Naive thymus-derived CD8-positive, alpha-beta T cell (primary cell): ENCODE measurements at regions not wholly inside any gene's neighbourhood (a gene's known extent, or its start where the extent isn't known, plus 50 kb on each side); places are given as distances from the start of the nearest gene placed in this dataset.
"Not testable (repeated sequence)": the region's sequence is repeated elsewhere in the genome, so short reads cannot be mapped to it uniquely, and the experiment has no call there.

Experiments
- ATAC-seq, 2 donors: fragments of 150-1000 bp; cut with Tn5 transposase in 1 of 2; sonication (Bioruptor Pico), chemical (Tn5 transposase) in 1 of 2; 1 replicate in 1 of 2; 2 replicates in 1 of 2; pipeline ENCODE4 v1.10.0; 2021; ENCODE audit warnings: mild to moderate bottlenecking in 2 of 2, moderate library complexity in 2 of 2
- POLR2A ChIA-PET: fragments of 350-600 bp; sonication (Branson Sonifier 250); formaldehyde crosslinking; loops from one replicate; lab custom pipeline; 2021; ENCODE audit warnings: antibody characterized with exemption; lab: Charles Lee
- DNase-seq, 10 donors: peaks; one replicate each; pipeline versions ENCODE4 v3.0.0 to v3.0.0-alpha.2; 2020 to 2022
- H3K27ac Mint-ChIP-seq, 10 donors: one replicate each; pipeline ENCODE4 v1.8.0; 2020 to 2022; ENCODE audit warnings: mild to moderate bottlenecking in 10 of 10, mixed read lengths in 10 of 10, moderate library complexity in 4 of 10, inconsistent platforms in 1 of 10
- H3K27me3 Mint-ChIP-seq, 5 donors: one replicate each; pipeline ENCODE4 v1.8.0; 2021 to 2022; ENCODE audit warnings: mixed read lengths in 5 of 5
- H3K36me3 Mint-ChIP-seq, 3 donors: one replicate each; pipeline ENCODE4 v1.8.0; 2020 to 2022; ENCODE audit warnings: mixed read lengths in 3 of 3, mild to moderate bottlenecking in 2 of 3, inconsistent platforms in 1 of 3
- H3K4me1 Mint-ChIP-seq, 4 donors: one replicate each; pipeline ENCODE4 v1.8.0; 2021 to 2022; ENCODE audit warnings: mixed read lengths in 4 of 4
- H3K4me3 Mint-ChIP-seq, 10 donors: one replicate each; pipeline ENCODE4 v1.8.0; 2020 to 2022; ENCODE audit warnings: mild to moderate bottlenecking in 10 of 10, mixed read lengths in 10 of 10, moderate library complexity in 6 of 10, inconsistent platforms in 1 of 10
- H3K9me3 Mint-ChIP-seq, 9 donors: one replicate each; pipeline ENCODE4 v1.8.0; 2020 to 2022; ENCODE audit warnings: mixed read lengths in 9 of 9, mild to moderate bottlenecking in 3 of 9, inconsistent platforms in 1 of 9, moderate library complexity in 1 of 9

DNA sequence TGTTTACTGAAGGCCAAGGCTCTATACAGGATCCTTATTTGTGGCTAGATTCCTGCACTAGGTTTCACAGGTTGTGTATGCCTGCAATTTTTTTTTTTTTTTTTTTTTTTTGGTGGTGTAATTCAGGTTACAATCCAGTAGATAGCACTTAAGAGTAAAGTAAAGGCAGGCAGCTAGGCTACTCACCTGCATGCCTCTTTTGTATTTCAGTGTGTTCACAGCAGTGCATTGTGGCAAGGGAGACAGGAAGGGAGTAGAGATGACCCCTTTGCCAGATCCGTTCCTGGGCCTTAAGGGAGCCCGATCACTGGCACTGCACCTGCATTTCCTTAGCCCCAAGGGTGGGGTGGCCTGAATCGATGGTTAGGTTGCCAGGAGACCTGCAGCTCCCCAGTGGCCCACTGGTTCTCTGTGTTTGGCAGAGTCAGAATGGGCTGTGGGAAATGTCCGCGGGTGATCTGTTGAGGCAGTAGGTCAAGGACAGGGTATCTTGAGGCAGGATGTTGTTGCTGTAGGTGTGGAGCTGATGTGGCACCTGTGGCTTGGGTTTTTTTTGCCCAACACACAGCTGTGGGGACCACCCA is 374.9 kb upstream of the AADAT start:
- DNase-seq (no peak), ATAC-seq (no peak)
- Mint-ChIP-seq H3K9me3 (peaks cover 0 to 14% (median 4%) of the 10 kb centered on the region in 9 donors), H3K4me3 (no peak overlapping the region), H3K4me1 (no peaks in the 10 kb centered on the region), H3K27ac (no peak overlapping the region), H3K27me3 (no peaks in the 10 kb centered on the region), H3K36me3 (no peaks in the 10 kb centered on the region)
- POLR2A ChIA-PET = no interaction called here

GRCh38 chr4:170446782-170447181 is 357.0 kb upstream of the AADAT start:
- no peaks in the 10 kb centered on the region for H3K27me3 Mint-ChIP-seq
- H3K4me3 Mint-ChIP-seq = no peak overlapping the region
- H3K36me3 Mint-ChIP-seq = no peaks in the 10 kb centered on the region
- ATAC-seq (no peak), DNase-seq (no peak)
- H3K27ac Mint-ChIP-seq = no peak overlapping the region
- POLR2A ChIA-PET = no interaction called here
- no peaks in the 10 kb centered on the region for H3K4me1 Mint-ChIP-seq
- peaks cover 0 to 8% (median 1%) of the 10 kb centered on the region in 9 donors for H3K9me3 Mint-ChIP-seq

DNA sequence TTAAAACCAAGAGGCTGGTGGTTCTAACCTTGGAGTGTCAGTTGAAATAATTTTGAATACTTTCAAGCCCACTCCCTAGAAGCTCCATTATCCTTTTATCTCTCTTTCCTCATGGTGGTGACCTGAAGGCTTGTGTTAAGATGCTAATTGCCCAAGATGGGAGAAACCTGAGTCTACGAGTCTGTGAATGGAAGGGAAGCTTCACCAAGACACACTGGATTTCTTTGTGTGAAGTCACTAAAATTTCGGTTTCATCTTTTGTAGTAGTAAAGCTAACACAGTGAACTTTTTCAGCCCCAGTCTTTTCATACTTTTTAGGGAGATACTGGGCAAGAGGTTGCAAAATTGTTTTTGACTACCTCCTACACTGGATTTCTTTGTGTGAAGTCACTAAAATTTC is 351.4 kb upstream of the AADAT start:
- POLR2A ChIA-PET, H3K4me1 Mint-ChIP-seq, H3K36me3 Mint-ChIP-seq, H3K27ac Mint-ChIP-seq, DNase-seq, H3K27me3 Mint-ChIP-seq, H3K4me3 Mint-ChIP-seq, ATAC-seq: not testable (repeated sequence)
- H3K9me3 Mint-ChIP-seq = peaks cover 0 to 16% (median 6%) of the 10 kb centered on the region in 9 donors

GRCh38 chr4:170428929-170429328 is 339.2 kb upstream of the AADAT start:
- ATAC-seq = no peak
- POLR2A ChIA-PET = no interaction called here
- peaks cover 0 to 14% (median 0%) of the 10 kb centered on the region in 9 donors for H3K9me3 Mint-ChIP-seq
- H3K27ac Mint-ChIP-seq = no peak overlapping the region
- H3K4me1 Mint-ChIP-seq = no peaks in the 10 kb centered on the region
- H3K36me3 Mint-ChIP-seq = no peaks in the 10 kb centered on the region
- no peak for DNase-seq
- H3K4me3 Mint-ChIP-seq = no peak overlapping the region
- H3K27me3 Mint-ChIP-seq = no peaks in the 10 kb centered on the region

DNA sequence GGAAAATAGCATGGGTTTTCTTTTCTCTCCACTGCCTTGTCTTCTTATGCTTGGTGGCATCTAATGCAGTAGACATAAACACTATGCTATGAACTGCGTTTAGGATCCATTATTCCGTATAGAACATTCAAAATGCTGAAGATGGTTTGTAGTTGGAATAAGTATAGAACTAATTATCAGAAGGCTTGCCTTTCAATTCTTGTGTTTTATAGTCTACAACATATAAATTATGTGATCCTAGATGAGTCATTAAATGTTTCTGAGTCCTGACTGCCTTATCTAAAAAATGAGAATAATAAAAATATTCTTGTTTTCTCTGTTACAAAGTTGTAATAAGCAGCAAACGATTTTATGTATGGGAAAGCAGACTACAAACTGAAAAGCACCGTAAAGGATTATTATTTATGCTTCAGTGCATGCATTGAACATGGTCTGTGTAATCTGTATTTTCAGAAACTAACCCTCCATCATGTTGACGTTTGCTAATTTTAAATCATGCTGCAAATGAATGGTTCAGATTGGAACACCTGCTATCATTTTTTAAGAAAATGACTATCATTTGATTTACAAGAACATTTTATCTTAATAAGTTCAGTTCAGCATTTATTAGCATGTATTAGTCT is 335.9 kb upstream of the AADAT start:
- ATAC-seq (no peak), DNase-seq (no peak)
- peaks cover 0 to 8% (median 0%) of the 10 kb centered on the region in 9 donors for H3K9me3 Mint-ChIP-seq
- no peak overlapping the region for H3K4me3 Mint-ChIP-seq
- H3K27me3 Mint-ChIP-seq = no peaks in the 10 kb centered on the region
- no peaks in the 10 kb centered on the region for H3K4me1 Mint-ChIP-seq
- POLR2A ChIA-PET = no interaction called here
- no peak overlapping the region for H3K27ac Mint-ChIP-seq
- H3K36me3 Mint-ChIP-seq = no peaks in the 10 kb centered on the region

DNA sequence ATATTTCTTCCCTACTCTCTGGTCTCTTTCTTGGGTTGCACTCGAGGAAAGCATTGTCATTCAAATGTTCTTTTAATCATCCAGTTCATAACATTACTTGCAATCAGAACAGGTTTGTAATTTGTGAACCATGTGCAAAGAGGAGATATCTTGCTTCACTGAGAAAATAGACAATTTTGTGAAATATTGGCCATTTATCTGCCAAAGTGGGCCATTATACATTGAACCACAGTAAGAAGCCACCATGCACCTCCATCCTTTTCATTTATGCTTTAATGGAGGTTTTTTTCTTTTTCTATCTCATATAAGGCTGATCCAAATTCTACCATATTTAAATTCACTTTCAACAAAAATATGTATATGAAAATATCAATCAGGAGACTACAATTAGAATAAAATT is 335.3 kb upstream of the AADAT start:
- Mint-ChIP-seq H3K4me3 (no peak overlapping the region), H3K27me3 (no peaks in the 10 kb centered on the region), H3K4me1 (no peaks in the 10 kb centered on the region), H3K9me3 (peaks cover 0 to 7% (median 0%) of the 10 kb centered on the region in 9 donors), H3K27ac (no peak overlapping the region), H3K36me3 (no peaks in the 10 kb centered on the region)
- no peak for DNase-seq
- POLR2A ChIA-PET = no interaction called here
- no peak for ATAC-seq

DNA sequence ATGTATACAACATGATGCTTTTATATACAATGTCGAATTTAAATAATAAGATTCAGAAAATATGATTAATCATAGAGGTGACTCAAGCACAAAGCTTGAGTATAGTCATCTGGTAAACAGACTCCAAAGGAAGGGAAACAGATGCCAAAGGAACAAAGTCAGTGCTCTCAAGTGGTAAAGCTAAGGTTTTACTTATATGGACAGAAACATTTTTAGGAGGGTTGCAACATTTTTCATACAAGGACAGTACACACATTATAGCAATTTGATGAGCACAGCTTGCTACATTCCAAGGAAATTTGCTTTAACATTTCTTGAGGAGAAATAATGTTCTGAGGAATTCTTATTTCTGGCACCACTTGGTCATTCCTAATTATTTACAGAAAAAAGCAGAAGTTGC is 333.4 kb upstream of the AADAT start:
- ATAC-seq = no peak
- Mint-ChIP-seq H3K36me3 (no peaks in the 10 kb centered on the region), H3K27ac (no peak overlapping the region), H3K9me3 (peaks cover 0 to 11% (median 0%) of the 10 kb centered on the region in 9 donors), H3K27me3 (no peaks in the 10 kb centered on the region), H3K4me3 (no peak overlapping the region), H3K4me1 (no peaks in the 10 kb centered on the region)
- POLR2A ChIA-PET = no interaction called here
- DNase-seq = no peak

DNA sequence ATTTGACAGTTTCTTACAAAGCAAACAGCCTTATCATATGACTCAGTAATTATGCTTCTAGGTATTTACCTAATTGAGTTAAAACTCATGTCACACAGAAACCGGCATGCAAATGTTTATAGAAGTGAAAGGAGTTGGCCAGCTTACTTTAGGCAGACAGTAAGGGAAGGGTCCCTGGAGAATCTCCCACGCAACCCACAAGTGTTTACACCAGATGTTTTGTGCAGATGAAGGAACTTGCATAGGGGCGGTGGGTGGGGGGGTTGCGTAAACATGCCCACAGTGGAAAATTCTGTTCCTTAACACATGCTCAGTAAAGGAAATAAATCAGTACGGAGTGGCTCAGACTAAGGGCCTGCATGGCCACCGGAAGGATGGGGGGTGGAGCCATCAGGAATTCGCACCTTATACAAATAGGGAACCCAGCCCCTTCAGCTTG is 330.5 kb upstream of the AADAT start:
- H3K36me3 Mint-ChIP-seq = no peaks in the 10 kb centered on the region
- H3K27ac Mint-ChIP-seq = no peak overlapping the region
- ATAC-seq = no peak
- no peaks in the 10 kb centered on the region for H3K27me3 Mint-ChIP-seq
- peaks cover 0 to 11% (median 2%) of the 10 kb centered on the region in 9 donors for H3K9me3 Mint-ChIP-seq
- POLR2A ChIA-PET = no interaction called here
- no peak for DNase-seq
- H3K4me1 Mint-ChIP-seq = no peaks in the 10 kb centered on the region
- H3K4me3 Mint-ChIP-seq = no peak overlapping the region

GRCh38 chr4:170414961-170415360 is 325.2 kb upstream of the AADAT start:
- H3K36me3 Mint-ChIP-seq = peaks cover 0 to 4% (median 0%) of the 10 kb centered on the region in 3 donors
- no peaks in the 10 kb centered on the region for H3K4me1 Mint-ChIP-seq
- DNase-seq (no peak), ATAC-seq (no peak)
- H3K4me3 Mint-ChIP-seq = no peak overlapping the region
- H3K27me3 Mint-ChIP-seq = peaks cover 0 to 2% (median 0%) of the 10 kb centered on the region in 5 donors
- no peak overlapping the region for H3K27ac Mint-ChIP-seq
- POLR2A ChIA-PET = no interaction called here
- peaks cover 0 to 15% (median 6%) of the 10 kb centered on the region in 9 donors for H3K9me3 Mint-ChIP-seq

DNA sequence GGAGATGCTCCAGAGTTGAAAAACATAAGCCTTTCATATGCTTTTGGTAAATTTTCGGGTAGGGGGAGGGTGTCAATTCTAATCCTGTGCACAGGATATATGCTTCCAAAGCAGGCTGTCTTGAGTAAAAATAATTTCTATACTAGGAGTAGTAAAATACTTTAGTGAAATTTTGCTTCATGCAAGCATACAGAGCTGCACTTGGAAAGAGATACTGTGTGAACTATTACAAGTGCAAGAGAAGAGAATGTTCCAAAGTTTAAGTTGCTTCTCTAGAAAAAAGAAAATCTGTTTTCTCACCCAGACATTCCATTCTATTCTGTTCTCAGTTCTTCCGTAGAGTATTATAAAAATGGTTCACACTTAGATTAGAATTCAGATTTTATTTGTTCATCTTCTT is 324.6 kb upstream of the AADAT start:
- Mint-ChIP-seq H3K9me3 (peaks cover 0 to 15% (median 5%) of the 10 kb centered on the region in 9 donors), H3K4me3 (no peak overlapping the region), H3K36me3 (peaks cover 0 to 4% (median 0%) of the 10 kb centered on the region in 3 donors), H3K27ac (no peak overlapping the region), H3K4me1 (no peaks in the 10 kb centered on the region), H3K27me3 (peaks cover 0 to 2% (median 0%) of the 10 kb centered on the region in 5 donors)
- no peak for DNase-seq
- POLR2A ChIA-PET = no interaction called here
- ATAC-seq = no peak

GRCh38 chr4:170413951-170414350 is 324.2 kb upstream of the AADAT start:
- Mint-ChIP-seq H3K27me3 (peaks cover 0 to 2% (median 0%) of the 10 kb centered on the region in 5 donors), H3K9me3 (peaks cover 0 to 15% (median 5%) of the 10 kb centered on the region in 9 donors), H3K27ac (no peak overlapping the region), H3K4me1 (no peaks in the 10 kb centered on the region), H3K36me3 (peaks cover 0 to 4% (median 0%) of the 10 kb centered on the region in 3 donors), H3K4me3 (no peak overlapping the region)
- DNase-seq = no peak
- ATAC-seq = no peak
- POLR2A ChIA-PET = no interaction called here

DNA sequence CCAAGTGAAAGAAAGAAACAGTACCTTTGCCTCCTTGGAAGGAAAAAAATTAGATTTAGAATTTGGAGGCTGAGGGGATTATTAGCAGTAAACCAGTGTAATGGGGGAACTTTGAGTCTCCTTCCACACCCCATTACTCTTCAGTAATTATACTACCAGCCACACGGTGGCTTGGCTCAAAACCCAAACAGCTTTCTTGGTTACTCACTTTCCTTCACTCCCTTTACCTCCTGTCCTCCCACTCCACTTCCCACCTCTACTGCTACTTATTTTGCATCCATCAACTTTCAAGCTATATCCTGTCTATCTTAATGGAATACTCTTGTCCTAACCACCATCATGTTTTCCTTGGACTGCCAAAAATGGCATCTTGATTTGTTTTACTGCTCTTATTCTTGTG is 310.6 kb upstream of the AADAT start:
- DNase-seq (no peak), ATAC-seq (no peak)
- no peak overlapping the region for H3K4me3 Mint-ChIP-seq
- POLR2A ChIA-PET = no interaction called here
- no peaks in the 10 kb centered on the region for H3K27me3 Mint-ChIP-seq
- no peaks in the 10 kb centered on the region for H3K36me3 Mint-ChIP-seq
- no peaks in the 10 kb centered on the region for H3K4me1 Mint-ChIP-seq
- peaks cover 0 to 23% (median 3%) of the 10 kb centered on the region in 9 donors for H3K9me3 Mint-ChIP-seq
- H3K27ac Mint-ChIP-seq = no peak overlapping the region

DNA sequence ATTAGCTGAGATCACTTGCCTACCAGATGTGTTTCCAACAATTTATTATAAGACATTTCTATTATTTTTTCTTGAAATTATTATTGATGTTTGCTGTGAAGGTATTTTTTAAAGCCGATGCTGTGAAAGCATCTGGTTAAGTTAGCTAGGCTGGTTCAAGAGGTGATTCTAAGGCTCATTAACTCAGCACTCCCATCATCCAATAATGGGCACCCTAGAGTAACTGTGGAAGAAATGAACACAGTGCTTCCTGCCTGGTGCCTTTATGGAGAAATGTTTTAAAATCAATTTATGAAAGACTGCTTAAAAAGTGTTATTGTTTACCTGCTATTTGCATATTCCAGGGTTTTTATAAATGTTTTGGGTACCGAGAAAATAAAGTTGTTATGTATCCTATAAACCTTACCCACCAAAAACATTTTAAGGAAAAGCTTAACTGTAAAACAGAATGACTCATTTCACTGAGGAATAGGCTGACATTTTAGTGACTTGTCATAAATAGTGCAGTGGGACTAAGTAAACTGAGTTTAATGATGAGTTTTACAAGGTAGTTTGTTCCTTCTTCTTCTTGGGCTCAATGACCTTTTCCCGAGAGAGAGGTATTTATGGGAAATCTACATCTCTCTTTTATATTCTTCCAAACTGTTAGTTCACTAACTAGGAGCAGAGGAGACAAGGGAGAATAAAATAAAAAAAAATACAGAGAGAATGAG is 310.0 kb upstream of the AADAT start:
- Mint-ChIP-seq H3K9me3 (peaks cover 0 to 23% (median 3%) of the 10 kb centered on the region in 9 donors), H3K36me3 (no peaks in the 10 kb centered on the region), H3K4me3 (no peak overlapping the region), H3K27ac (no peak overlapping the region), H3K4me1 (no peaks in the 10 kb centered on the region), H3K27me3 (no peaks in the 10 kb centered on the region)
- ATAC-seq (no peak), DNase-seq (no peak)
- POLR2A ChIA-PET = no interaction called here
